ENCODE measurements at regions not wholly inside any gene's neighbourhood (a gene's known extent, or its start where the extent isn't known, plus 50 kb on each side); places are given as distances from the start of the nearest gene placed in this dataset.

DNA sequence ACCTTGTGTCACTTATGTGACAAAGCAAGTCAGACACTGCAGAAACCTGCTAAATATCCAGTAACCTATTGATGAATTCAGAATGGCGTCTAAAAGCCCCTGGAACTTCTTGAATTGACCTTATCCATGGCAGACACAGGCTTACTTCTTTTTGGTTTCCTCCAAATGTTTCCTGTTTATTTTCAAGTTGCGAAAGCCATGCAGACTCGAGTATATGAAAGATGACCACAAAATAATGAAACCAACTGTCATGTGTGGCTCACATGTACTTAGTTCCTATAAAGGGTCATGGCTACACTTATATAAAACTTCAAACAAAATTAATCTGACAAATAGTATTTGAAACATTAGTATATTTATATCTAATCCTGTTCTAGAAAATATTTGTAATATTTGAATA, 113.1 kb upstream of the FNDC3A start:
- no peak for DNase-seq (ENCODE audit: low spot score in 2 of 2)
- no peaks in the 10 kb centered on the region for H3K36me3 ChIP-seq
- H3K4me3 ChIP-seq = no peak overlapping the region
- H3K27me3 ChIP-seq = no peaks in the 10 kb centered on the region
- H3K9me3 ChIP-seq = no peaks in the 10 kb centered on the region
- no peaks in the 10 kb centered on the region for H3K4me1 ChIP-seq
- intact Hi-C loops (cut with DNase I) = no loop called here
- no peak overlapping the region for H3K27ac ChIP-seq
- TF ChIP-seq, protein P1, sequence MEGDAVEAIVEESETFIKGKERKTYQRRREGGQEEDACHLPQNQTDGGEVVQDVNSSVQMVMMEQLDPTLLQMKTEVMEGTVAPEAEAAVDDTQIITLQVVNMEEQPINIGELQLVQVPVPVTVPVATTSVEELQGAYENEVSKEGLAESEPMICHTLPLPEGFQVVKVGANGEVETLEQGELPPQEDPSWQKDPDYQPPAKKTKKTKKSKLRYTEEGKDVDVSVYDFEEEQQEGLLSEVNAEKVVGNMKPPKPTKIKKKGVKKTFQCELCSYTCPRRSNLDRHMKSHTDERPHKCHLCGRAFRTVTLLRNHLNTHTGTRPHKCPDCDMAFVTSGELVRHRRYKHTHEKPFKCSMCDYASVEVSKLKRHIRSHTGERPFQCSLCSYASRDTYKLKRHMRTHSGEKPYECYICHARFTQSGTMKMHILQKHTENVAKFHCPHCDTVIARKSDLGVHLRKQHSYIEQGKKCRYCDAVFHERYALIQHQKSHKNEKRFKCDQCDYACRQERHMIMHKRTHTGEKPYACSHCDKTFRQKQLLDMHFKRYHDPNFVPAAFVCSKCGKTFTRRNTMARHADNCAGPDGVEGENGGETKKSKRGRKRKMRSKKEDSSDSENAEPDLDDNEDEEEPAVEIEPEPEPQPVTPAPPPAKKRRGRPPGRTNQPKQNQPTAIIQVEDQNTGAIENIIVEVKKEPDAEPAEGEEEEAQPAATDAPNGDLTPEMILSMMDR (IDR thresholded peaks at IDR 0.05) = no peak

- TF ChIP-seq, protein P1 (IDR thresholded peaks at IDR 0.05) = no peak
Measured at GRCh38 chr13:48864100-48864499, 111.6 kb upstream of the FNDC3A start.

DNA sequence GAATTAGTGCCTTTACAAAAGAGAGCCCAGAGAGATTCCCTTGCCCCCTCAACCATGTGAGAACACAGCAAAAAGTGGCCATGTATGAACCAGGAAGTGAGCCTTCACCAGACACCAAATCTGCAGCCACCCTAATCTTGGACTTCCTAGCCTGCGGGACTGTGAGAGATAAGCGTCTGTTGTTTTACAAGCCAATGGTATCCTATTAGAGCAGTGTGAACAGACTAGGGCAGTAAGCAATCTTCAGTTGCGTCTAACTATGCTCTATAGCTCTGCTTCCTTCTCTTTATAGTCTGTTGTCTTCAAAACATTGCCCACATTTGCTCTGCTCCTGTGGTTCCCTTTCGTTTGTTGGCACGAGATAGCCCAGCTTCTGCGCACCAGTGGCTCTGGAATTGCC, 109.5 kb upstream of the FNDC3A start:
- TF ChIP-seq, protein P1 (IDR thresholded peaks at IDR 0.05) = no peak
- Histone ChIP-seq H3K36me3 (no peaks in the 10 kb centered on the region), H3K27me3 (no peaks in the 10 kb centered on the region), H3K4me1 (no peaks in the 10 kb centered on the region), H3K4me3 (no peak overlapping the region), H3K27ac (no peak overlapping the region), H3K9me3 (no peaks in the 10 kb centered on the region)
- intact Hi-C loops (cut with DNase I) = no loop called here
- no peak for DNase-seq (ENCODE audit: low spot score in 2 of 2)

More at GRCh38 chr13:48864100-48864499, 111.6 kb upstream of the FNDC3A start:
- DNase-seq (ENCODE audit: low spot score in 2 of 2) = no peak
- no peak overlapping the region for H3K27ac ChIP-seq
- H3K9me3 ChIP-seq = no peaks in the 10 kb centered on the region
- no peaks in the 10 kb centered on the region for H3K36me3 ChIP-seq
- H3K27me3 ChIP-seq = no peaks in the 10 kb centered on the region
- intact Hi-C loops (cut with DNase I) = no loop called here
- H3K4me3 ChIP-seq = no peak overlapping the region
- H3K4me1 ChIP-seq = no peaks in the 10 kb centered on the region

DNA sequence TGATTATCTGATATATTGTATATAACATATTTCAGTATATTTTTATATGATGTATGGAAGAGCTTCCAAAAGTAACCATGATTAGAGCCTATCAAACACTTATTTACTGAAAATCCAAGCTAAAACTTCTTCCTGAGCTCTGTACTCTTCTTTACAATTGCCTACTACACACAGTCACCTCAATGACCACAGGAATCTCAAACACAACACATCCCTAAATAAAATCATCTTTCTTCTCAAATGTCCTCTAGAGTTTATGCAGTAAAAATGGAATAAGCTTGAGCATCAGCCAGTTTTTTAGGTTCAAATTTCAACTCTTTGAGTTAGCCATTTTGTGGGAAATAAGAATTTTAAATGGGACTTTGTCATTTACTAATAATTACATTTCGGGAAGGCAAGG, 102.6 kb upstream of the FNDC3A start:
- intact Hi-C loops (cut with DNase I) = no loop called here
- H3K36me3 ChIP-seq = no peaks in the 10 kb centered on the region
- DNase-seq (ENCODE audit: low spot score in 2 of 2) = no peak
- no peaks in the 10 kb centered on the region for H3K4me1 ChIP-seq
- H3K27ac ChIP-seq = no peak overlapping the region
- H3K27me3 ChIP-seq = no peaks in the 10 kb centered on the region
- TF ChIP-seq, protein P1 (IDR thresholded peaks at IDR 0.05) = no peak
- no peak overlapping the region for H3K4me3 ChIP-seq
- no peaks in the 10 kb centered on the region for H3K9me3 ChIP-seq

DNA sequence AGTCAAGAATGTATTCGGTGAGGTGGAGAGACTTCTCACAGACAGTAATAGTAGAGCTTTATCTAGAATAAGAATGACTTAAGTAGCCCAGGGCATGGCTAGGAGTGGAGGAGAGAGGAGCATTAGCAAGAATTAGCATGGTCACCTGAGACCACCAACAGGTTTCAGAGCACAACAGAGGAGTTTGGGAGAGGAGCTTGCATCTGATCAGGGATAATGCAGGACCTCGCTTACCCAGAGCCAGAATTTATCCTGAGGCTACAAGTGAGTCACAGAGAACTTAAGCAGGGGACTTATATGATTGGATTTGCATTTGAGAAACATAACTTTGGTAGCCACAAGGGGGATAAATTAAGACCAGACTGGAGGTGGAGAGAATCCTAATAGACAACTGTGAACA, 102.1 kb upstream of the FNDC3A start:
- intact Hi-C loops (cut with DNase I) = no loop called here
- H3K36me3 ChIP-seq = no peaks in the 10 kb centered on the region
- H3K27ac ChIP-seq = no peak overlapping the region
- no peaks in the 10 kb centered on the region for H3K9me3 ChIP-seq
- no peaks in the 10 kb centered on the region for H3K27me3 ChIP-seq
- TF ChIP-seq, protein P1 (IDR thresholded peaks at IDR 0.05) = no peak
- no peaks in the 10 kb centered on the region for H3K4me1 ChIP-seq
- H3K4me3 ChIP-seq = no peak overlapping the region
- no peak for DNase-seq (ENCODE audit: low spot score in 2 of 2)

DNA sequence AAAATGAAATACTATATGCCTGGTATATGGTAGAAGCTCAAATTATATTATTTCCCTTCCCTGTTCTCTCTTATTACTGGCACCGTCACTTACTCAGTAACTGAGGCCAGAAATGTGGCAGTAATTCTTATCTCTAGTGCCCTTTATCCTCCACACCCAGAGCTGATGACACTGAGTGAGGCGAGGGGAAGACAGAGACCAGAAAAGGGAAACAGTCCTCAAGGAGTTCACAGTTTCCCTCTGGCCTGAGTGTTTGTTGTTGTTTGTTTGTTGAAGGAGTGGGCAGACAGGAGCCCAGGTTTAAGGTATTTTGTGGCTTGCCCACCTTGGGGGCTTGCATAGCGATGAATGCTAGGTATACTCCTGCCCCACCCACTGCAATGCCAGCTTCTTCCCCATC, 101.5 kb upstream of the FNDC3A start:
- no peak overlapping the region for H3K27ac ChIP-seq
- no peaks in the 10 kb centered on the region for H3K36me3 ChIP-seq
- intact Hi-C loops (cut with DNase I) = no loop called here
- DNase-seq (ENCODE audit: low spot score in 2 of 2) = no peak
- no peaks in the 10 kb centered on the region for H3K9me3 ChIP-seq
- TF ChIP-seq, protein P1 (IDR thresholded peaks at IDR 0.05) = no peak
- H3K4me1 ChIP-seq = no peaks in the 10 kb centered on the region
- H3K27me3 ChIP-seq = no peaks in the 10 kb centered on the region
- H3K4me3 ChIP-seq = no peak overlapping the region

All from ascending aorta (tissue), 2 donors.